ENCODE measurements at regions not wholly inside any gene's neighbourhood (a gene's known extent, or its start where the extent isn't known, plus 50 kb on each side); places are given as distances from the start of the nearest gene placed in this dataset.

DNA sequence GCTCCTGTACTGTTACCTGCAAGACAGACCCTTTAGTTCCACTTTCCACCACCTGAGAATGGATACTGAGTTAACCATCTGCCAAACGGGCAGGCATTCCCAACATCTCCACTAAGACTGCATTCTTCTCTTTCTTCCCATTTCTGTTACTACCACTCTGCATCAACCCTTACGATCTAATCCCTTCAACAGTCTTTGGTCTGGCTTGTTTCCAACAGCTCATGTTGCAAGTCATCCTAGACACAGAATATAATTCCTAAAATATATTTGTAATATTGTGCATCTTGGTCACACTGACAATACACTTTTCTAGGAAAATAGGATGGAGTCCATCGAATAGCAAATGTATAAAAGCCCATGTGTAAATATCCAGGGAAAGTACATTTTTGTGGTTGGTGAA, 166.7 kb downstream of the SIPA1L2 start (continued):
- no peak for TF ChIP-seq RNF2 (IDR thresholded peaks at IDR 0.05; ENCODE audit: borderline replicate concordance, low read depth, low read length, missing control alignments, poor library complexity, severe bottlenecking)
- no peak for TF ChIP-seq POLR2AphosphoS5 (IDR thresholded peaks at IDR 0.05; ENCODE audit: low read depth, low read length)

All from H1 (cell line).